HepG2 (cell line): ENCODE measurements at regions not wholly inside any gene's neighbourhood (a gene's known extent, or its start where the extent isn't known, plus 50 kb on each side); places are given as distances from the start of the nearest gene placed in this dataset.

Experiments
- ATAC-seq: fragments of 200-7000 bp; cut with Tn5 transposase; 3 replicates; pipeline ENCODE4 v1.9.1; 2020; ENCODE audit warnings: mild to moderate bottlenecking, moderate library complexity
- BruUV-seq: library from RNA; stranded (reverse); fragments of 400-500 nt; replicated peaks from 2 replicates; lab custom pipeline; 2021; lab: Mats Ljungman, UMichigan
- CTCF ChIA-PET: fragments of 300-600 bp; formaldehyde crosslinking; extraction: SDS; loops from one replicate; lab custom pipeline; 2021; ENCODE audit warnings: low total read pairs, inconsistent platforms, low intra/inter-chr PET ratio; lab: Yijun Ruan, JAX
- POLR2A ChIA-PET: fragments of 350-600 bp; sonication (Branson Sonifier 250); formaldehyde crosslinking; loops from one replicate; lab custom pipeline; 2020; ENCODE audit warnings: antibody characterized with exemption, inconsistent platforms; lab: Yijun Ruan, JAX
- DNase-seq: peaks from one replicate; pipeline ENCODE4 v3.0.0-alpha.2; 2015; ENCODE audit warnings: low spot score
- FAIRE-seq: peaks from 3 replicates; lab custom pipeline; 2011; peaks lifted over from hg19 to GRCh38; lab: Jason Lieb, UNC
- H2AFZ ChIP-seq: one replicate; pipeline ENCODE4 v1.6.1; 2011; ENCODE audit warnings: low read length, inconsistent platforms
- H3K27ac ChIP-seq: fragments of 300-600 bp; 3 replicates; pipeline ENCODE4 v1.8.0; 2011; ENCODE audit warnings: mixed run types, mild to moderate bottlenecking, mixed read lengths, low read length, inconsistent platforms; ENCODE audit not compliant: insufficient read depth; ENCODE audit errors: extremely low read length
- H3K27me3 ChIP-seq, 2 experiments: fragments of 200-600 bp in 1 of 2; 2 replicates in 1 of 2; 3 replicates in 1 of 2; pipeline versions ENCODE4 v1.6.0 to v1.8.0; 2011; ENCODE audit warnings: low read length in 2 of 2, mild to moderate bottlenecking in 2 of 2, moderate library complexity in 2 of 2, inconsistent platforms in 1 of 2; ENCODE audit not compliant: insufficient read depth in 2 of 2, control insufficient read depth in 1 of 2
- H3K36me3 ChIP-seq, 2 experiments: fragments of 200-600 bp in 1 of 2; replicated peaks in 1 of 2; 2 replicates in 1 of 2; 3 replicates in 1 of 2; pipeline versions ENCODE4 v1.5.1 to v1.8.0; 2011; ENCODE audit warnings: low read length in 2 of 2, inconsistent platforms in 1 of 2; ENCODE audit not compliant: insufficient read depth in 2 of 2, control insufficient read depth in 1 of 2
- H3K4me1 ChIP-seq: 2 replicates; pipeline ENCODE4 v1.5.1; 2012; ENCODE audit warnings: low read length, inconsistent platforms; ENCODE audit not compliant: insufficient read depth
- H3K4me2 ChIP-seq: 2 replicates; pipeline ENCODE4 v1.6.0; 2011; ENCODE audit warnings: low read depth, low read length, inconsistent platforms
- H3K4me3 ChIP-seq, 3 experiments: fragments of 200-600 bp in 1 of 3; sonication (generic), shearing (Covaris generic) in 1 of 3; replicated peaks in 1 of 3; 2 replicates each; pipeline ENCODE4 v1.5.1; 2011 to 2016; ENCODE audit warnings: low read length in 3 of 3, inconsistent platforms in 2 of 3, low read depth in 2 of 3, mild to moderate bottlenecking in 2 of 3, control low read depth in 1 of 3, mixed read lengths in 1 of 3; ENCODE audit not compliant: insufficient read depth in 1 of 3
- H3K79me2 ChIP-seq: one replicate; pipeline ENCODE4 v1.6.1; 2011; ENCODE audit warnings: low read length, inconsistent platforms; ENCODE audit not compliant: insufficient read depth
- H3K9ac ChIP-seq: 2 replicates; pipeline ENCODE4 v1.6.0; 2011; ENCODE audit warnings: mild to moderate bottlenecking, low read depth, low read length, inconsistent platforms; ENCODE audit not compliant: insufficient read depth
- H3K9me3 ChIP-seq: 2 replicates; pipeline ENCODE4 v1.5.1; 2012; ENCODE audit warnings: mild to moderate bottlenecking, low read length
- H4K20me1 ChIP-seq: 2 replicates; pipeline ENCODE4 v1.6.0; 2011; ENCODE audit warnings: inconsistent platforms, mild to moderate bottlenecking, low read length, moderate library complexity; ENCODE audit not compliant: insufficient read depth
- ATF7 ChIP-seq, 2 experiments: fragments of 450-650 bp in 1 of 2; sonication (generic) in 1 of 2; formaldehyde crosslinking in 1 of 2; IDR thresholded peaks; 2 replicates each; pipeline versions ENCODE4 v1.4.0 to v1.6.1; 2016 to 2020; ENCODE audit warnings: antibody characterized with exemption in 1 of 2, mild to moderate bottlenecking in 1 of 2, missing genetic modification reagents in 1 of 2
- MAFF ChIP-seq: IDR thresholded peaks from 2 replicates; pipeline ENCODE4 v1.6.1; 2011; ENCODE audit warnings: low read depth, low read length, improper control_type of control experiment
- SPEN ChIP-seq: sonication (generic); formaldehyde crosslinking; IDR thresholded peaks from 2 replicates; pipeline ENCODE4 v1.5.1; 2020; ENCODE audit warnings: low read depth, mild to moderate bottlenecking, missing genetic modification reagents
- TOE1 ChIP-seq: sonication (generic); formaldehyde crosslinking; IDR thresholded peaks from 2 replicates; pipeline ENCODE4 v1.4.0; 2020; ENCODE audit warnings: mild to moderate bottlenecking, missing genetic modification reagents
- XRCC5 ChIP-seq: fragments of 200-400 bp; formaldehyde crosslinking; optimal IDR thresholded peaks from 2 replicates; pipeline ENCODE3; 2017; ENCODE audit warnings: mild to moderate bottlenecking, low read length
- ZBTB37 ChIP-seq: sonication (generic); formaldehyde crosslinking; IDR thresholded peaks from 2 replicates; pipeline ENCODE4 v1.4.0; 2020; ENCODE audit warnings: mild to moderate bottlenecking, missing genetic modification reagents
- ZNF101 ChIP-seq: sonication (generic); formaldehyde crosslinking; IDR thresholded peaks from 2 replicates; pipeline ENCODE4 v1.4.0; 2020; ENCODE audit warnings: mild to moderate bottlenecking, low read depth, missing genetic modification reagents, borderline replicate concordance
- ZNF383 ChIP-seq: sonication (generic); formaldehyde crosslinking; IDR thresholded peaks from 2 replicates; pipeline ENCODE4 v1.4.0; 2020; ENCODE audit warnings: missing genetic modification reagents, mild to moderate bottlenecking, borderline replicate concordance
- ZNF672 ChIP-seq: sonication (generic); formaldehyde crosslinking; IDR thresholded peaks from 2 replicates; pipeline ENCODE4 v1.8.1; 2022; ENCODE audit warnings: missing genetic modification reagents
- ZNF772 ChIP-seq: sonication (generic); formaldehyde crosslinking; IDR thresholded peaks from 2 replicates; pipeline ENCODE4 v1.5.0; 2020; ENCODE audit warnings: mild to moderate bottlenecking, missing genetic modification reagents
- ZSCAN20 ChIP-seq: sonication (generic); formaldehyde crosslinking; IDR thresholded peaks from 2 replicates; pipeline ENCODE4 v1.4.0; 2020; ENCODE audit warnings: missing genetic modification reagents, mild to moderate bottlenecking, borderline replicate concordance
- WGBS: methylation state at CpG from one replicate; pipeline ENCODE4 v1.1.6; 2017; ENCODE audit warnings: low lambda C conversion rate; 5-methylcytosine and 5-hydroxymethylcytosine counted together
- in situ Hi-C: cut with HindIII; loops from 2 replicates; pipeline ENCODE4 v1.10.0; 2017; ENCODE audit warnings: low pct_unique_long_range_greater_than_20kb; ENCODE audit not compliant: extremely low pct_ligation_motif_present
- intact Hi-C: fragments of 100-400 bp; cut with micrococcal nuclease; formaldehyde crosslinking; loops from one replicate; pipeline ENCODE4 v1.10.0; 2022; ENCODE audit not compliant: unreplicated experiment
- TF ChIP-seq, protein P1 (sequence below): sonication (generic); formaldehyde crosslinking; IDR thresholded peaks from 2 replicates; pipeline ENCODE4 v1.8.1; 2023; ENCODE audit warnings: mild to moderate bottlenecking, missing genetic modification reagents
- TF ChIP-seq, protein P2 (sequence below): fragments of 450-650 bp; IDR thresholded peaks from 2 replicates; pipeline ENCODE4 v1.6.1; 2017

DNA sequence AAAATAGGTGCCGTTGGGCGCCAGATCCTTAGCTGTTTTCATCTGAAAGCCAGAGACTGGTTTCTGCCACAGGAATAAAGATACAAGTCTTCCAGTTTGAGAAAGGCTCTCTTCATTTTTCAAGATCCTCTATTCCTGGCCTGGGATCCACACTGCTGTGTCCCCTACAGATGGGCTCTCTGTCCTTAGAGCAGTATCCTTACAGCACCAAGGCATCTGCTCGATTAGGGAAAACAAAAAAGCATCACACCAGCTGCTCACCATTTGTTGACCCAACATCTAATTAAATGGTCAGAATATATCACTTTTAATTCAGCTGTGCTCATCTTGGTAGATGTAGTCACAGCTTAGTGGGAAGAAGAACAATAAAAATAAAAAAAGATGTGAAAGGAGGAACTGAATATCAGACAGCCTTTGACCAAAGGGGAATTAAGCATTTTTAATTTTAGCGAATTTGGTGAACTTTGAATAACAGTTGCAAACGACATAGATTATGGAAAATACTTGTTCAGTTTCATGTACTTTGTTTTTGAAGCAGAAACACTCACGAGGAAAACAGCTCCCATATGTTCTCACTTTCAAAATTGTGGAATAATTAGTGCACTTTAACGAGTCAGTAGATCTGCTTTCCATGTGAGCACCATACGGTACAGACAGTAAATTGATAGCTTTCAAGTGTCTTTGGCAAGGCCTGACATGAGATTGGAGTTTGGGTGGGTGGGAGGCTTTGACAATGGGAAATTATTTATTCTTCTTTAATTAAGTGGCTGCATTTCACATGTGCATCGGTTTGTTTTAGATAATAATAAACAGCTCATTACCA, 148.4 kb upstream of the CLNK start:
- Histone ChIP-seq H2AFZ (no peak overlapping the region), H3K27ac (no peak overlapping the region), H3K27me3 (no peaks in the 10 kb centered on the region; a peak in 1 of 5 replicates), H4K20me1 (no peaks in the 10 kb centered on the region), H3K4me2 (no peak overlapping the region), H3K9me3 (peaks cover 20% of the 10 kb centered on the region), H3K36me3 (no peaks in the 10 kb centered on the region), H3K79me2 (no peaks in the 10 kb centered on the region), H3K9ac (no peak overlapping the region), H3K4me3 (no peak overlapping the region), H3K4me1 (no peaks in the 10 kb centered on the region)
- ATAC-seq = no peak
- 15% methylated on average over 9 of the region's 9 CpGs for WGBS
- intact Hi-C loops (no loop called here), in situ Hi-C loops (no loop called here)
- BruUV-seq = no TSS peak
- ChIA-PET CTCF (no interaction called here), POLR2A (no interaction called here)
- TF ChIP-seq ZSCAN20 = no peak
- TF ChIP-seq XRCC5 = no peak
- TF ChIP-seq, protein P1, sequence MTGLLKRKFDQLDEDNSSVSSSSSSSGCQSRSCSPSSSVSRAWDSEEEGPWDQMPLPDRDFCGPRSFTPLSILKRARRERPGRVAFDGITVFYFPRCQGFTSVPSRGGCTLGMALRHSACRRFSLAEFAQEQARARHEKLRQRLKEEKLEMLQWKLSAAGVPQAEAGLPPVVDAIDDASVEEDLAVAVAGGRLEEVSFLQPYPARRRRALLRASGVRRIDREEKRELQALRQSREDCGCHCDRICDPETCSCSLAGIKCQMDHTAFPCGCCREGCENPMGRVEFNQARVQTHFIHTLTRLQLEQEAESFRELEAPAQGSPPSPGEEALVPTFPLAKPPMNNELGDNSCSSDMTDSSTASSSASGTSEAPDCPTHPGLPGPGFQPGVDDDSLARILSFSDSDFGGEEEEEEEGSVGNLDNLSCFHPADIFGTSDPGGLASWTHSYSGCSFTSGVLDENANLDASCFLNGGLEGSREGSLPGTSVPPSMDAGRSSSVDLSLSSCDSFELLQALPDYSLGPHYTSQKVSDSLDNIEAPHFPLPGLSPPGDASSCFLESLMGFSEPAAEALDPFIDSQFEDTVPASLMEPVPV = no peak
- no peak for TF ChIP-seq TOE1 (CRISPR knock-in tag)
- FAIRE-seq = no peak
- DNase-seq = no peak

DNA sequence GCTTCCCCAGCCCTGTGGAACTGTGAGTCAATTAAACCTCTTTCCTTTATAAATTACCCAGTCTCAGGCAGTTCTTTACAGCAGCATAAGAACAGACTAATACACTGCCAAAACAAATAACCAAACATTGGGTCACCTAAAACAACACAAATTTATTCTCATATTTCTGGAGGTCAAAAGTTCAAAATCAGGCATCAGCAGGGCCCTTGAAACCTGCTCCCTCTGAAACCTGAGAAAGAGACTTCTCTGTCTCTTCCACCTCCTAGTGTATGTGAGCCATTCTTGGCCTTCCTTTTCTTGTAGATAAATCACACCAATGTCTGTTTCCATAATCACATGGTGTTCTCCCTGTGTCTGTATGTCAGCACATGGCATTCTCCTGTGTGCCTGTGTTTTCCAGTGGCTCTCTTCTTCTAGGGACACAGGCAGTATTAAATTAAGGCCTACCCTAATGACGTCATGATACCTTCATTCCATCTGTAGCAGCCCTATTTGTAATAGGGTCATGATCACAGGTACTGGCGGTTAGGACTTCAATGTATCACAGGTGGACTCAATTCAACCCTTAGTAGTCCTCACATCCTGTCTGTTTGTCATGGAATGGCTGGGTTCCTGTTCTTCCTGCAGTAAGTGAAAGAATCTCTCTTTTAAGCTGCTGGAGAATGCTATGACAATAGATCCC, 147.3 kb upstream of the CLNK start:
- WGBS = 4% methylated on average over 2 of the region's 2 CpGs
- H3K9ac ChIP-seq = no peak overlapping the region
- H3K4me3 ChIP-seq = no peak overlapping the region
- no peak overlapping the region for H2AFZ ChIP-seq
- BruUV-seq = no TSS peak
- no peaks in the 10 kb centered on the region for H3K4me1 ChIP-seq
- CTCF ChIA-PET = no interaction called here
- H3K9me3 ChIP-seq = peaks cover 20% of the 10 kb centered on the region
- no peak overlapping the region for H3K4me2 ChIP-seq
- no peaks in the 10 kb centered on the region; a peak in 1 of 5 replicates for H3K27me3 ChIP-seq
- no peak for ATAC-seq
- no peaks in the 10 kb centered on the region for H3K79me2 ChIP-seq
- no peak for DNase-seq
- in situ Hi-C loops (no loop called here), intact Hi-C loops (no loop called here)
- FAIRE-seq = no peak
- no peaks in the 10 kb centered on the region for H3K36me3 ChIP-seq
- POLR2A ChIA-PET = no interaction called here
- no peaks in the 10 kb centered on the region for H4K20me1 ChIP-seq
- no peak overlapping the region for H3K27ac ChIP-seq
- TF ChIP-seq, protein P2, sequence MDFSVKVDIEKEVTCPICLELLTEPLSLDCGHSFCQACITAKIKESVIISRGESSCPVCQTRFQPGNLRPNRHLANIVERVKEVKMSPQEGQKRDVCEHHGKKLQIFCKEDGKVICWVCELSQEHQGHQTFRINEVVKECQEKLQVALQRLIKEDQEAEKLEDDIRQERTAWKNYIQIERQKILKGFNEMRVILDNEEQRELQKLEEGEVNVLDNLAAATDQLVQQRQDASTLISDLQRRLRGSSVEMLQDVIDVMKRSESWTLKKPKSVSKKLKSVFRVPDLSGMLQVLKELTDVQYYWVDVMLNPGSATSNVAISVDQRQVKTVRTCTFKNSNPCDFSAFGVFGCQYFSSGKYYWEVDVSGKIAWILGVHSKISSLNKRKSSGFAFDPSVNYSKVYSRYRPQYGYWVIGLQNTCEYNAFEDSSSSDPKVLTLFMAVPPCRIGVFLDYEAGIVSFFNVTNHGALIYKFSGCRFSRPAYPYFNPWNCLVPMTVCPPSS = no peak
- TF ChIP-seq ZNF772 (CRISPR knock-in tag) (no peak), MAFF (no peak), ZNF101 (CRISPR knock-in tag) (no peak), SPEN (CRISPR knock-in tag) (no peak), ATF7 (IDR thresholded peaks at IDR 0.05) (peak; percentile 98), ATF7 (CRISPR knock-in tag; IDR thresholded peaks at IDR 0.05) (no peak), ZNF672 (no peak), ZNF383 (CRISPR knock-in tag) (no peak), ZBTB37 (CRISPR knock-in tag) (no peak)
